HEK293 (cell line): ENCODE measurements at regions not wholly inside any gene's neighbourhood (a gene's known extent, or its start where the extent isn't known, plus 50 kb on each side); places are given as distances from the start of the nearest gene placed in this dataset.

Experiments
- CTCF ChIA-PET: fragments of 350-600 bp; formaldehyde crosslinking; extraction: SDS; loops from one replicate; lab custom pipeline; 2021; ENCODE audit warnings: antibody characterized with exemption; lab: Yijun Ruan, JAX
- POLR2A ChIA-PET: fragments of 300-600 bp; formaldehyde crosslinking; extraction: SDS; loops from one replicate; lab custom pipeline; 2020; ENCODE audit warnings: antibody characterized with exemption, inconsistent platforms; lab: Yijun Ruan, JAX
- H3K27ac ChIP-seq: fragments of 200-500 bp; sonication (Bioruptor generic); 2 replicates; pipeline ENCODE4 v1.5.1; 2014; ENCODE audit warnings: low read depth, low read length, control low read depth, inconsistent platforms; ENCODE audit errors: extremely low read depth
- H3K36me3 ChIP-seq, 2 experiments: fragments of 200-500 bp in 1 of 2; sonication (Bioruptor generic) in 1 of 2; 1 replicate in 1 of 2; 2 replicates in 1 of 2; pipeline ENCODE4 v1.5.1; 2014 to 2017; ENCODE audit warnings: inconsistent platforms in 2 of 2, low read length in 2 of 2; ENCODE audit not compliant: control insufficient read depth in 2 of 2, insufficient read depth in 1 of 2
- H3K4me1 ChIP-seq: fragments of 200-500 bp; sonication (Bioruptor generic); 2 replicates; pipeline ENCODE4 v1.5.1; 2014; ENCODE audit warnings: mild to moderate bottlenecking, low read length, inconsistent platforms; ENCODE audit not compliant: control insufficient read depth, insufficient read depth
- H3K4me3 ChIP-seq: 2 replicates; pipeline ENCODE4 v1.5.1; 2011; ENCODE audit warnings: low read depth, mild to moderate bottlenecking, control low read depth, low read length, moderate library complexity
- H3K9me3 ChIP-seq: fragments of 200-500 bp; sonication (Bioruptor generic); 2 replicates; pipeline ENCODE4 v1.5.1; 2014; ENCODE audit warnings: low read depth, low read length, inconsistent platforms; ENCODE audit not compliant: control insufficient read depth, insufficient read depth
- EGR2 ChIP-seq: fragments of 450-650 bp; formaldehyde crosslinking; IDR thresholded peaks from 2 replicates; pipeline ENCODE4 v1.5.1; 2016; ENCODE audit warnings: low read depth, missing biosample characterization, missing genetic modification characterization
- RBAK ChIP-seq: fragments of 450-650 bp; formaldehyde crosslinking; IDR thresholded peaks from 2 replicates; pipeline ENCODE4 v1.5.1; 2016; ENCODE audit warnings: missing biosample characterization, missing genetic modification characterization
- SP2 ChIP-seq: fragments of 450-650 bp; formaldehyde crosslinking; IDR thresholded peaks from 2 replicates; pipeline ENCODE4 v1.5.1; 2016; ENCODE audit warnings: missing biosample characterization, missing genetic modification characterization
- ZIC2 ChIP-seq: fragments of 450-650 bp; formaldehyde crosslinking; IDR thresholded peaks from 2 replicates; pipeline ENCODE4 v1.5.1; 2016; ENCODE audit warnings: missing biosample characterization, missing genetic modification characterization
- ZNF202 ChIP-seq: fragments of 450-650 bp; formaldehyde crosslinking; IDR thresholded peaks from 2 replicates; pipeline ENCODE4 v1.5.1; 2016; ENCODE audit warnings: missing biosample characterization, missing genetic modification characterization, borderline replicate concordance
- ZNF211 ChIP-seq: fragments of 450-650 bp; formaldehyde crosslinking; IDR thresholded peaks from 2 replicates; pipeline ENCODE4 v1.5.1; 2016; ENCODE audit warnings: low read depth, missing biosample characterization, missing genetic modification characterization
- ZNF23 ChIP-seq: fragments of 450-650 bp; formaldehyde crosslinking; IDR thresholded peaks from 2 replicates; pipeline ENCODE4 v1.5.1; 2016; ENCODE audit warnings: missing biosample characterization, missing genetic modification characterization, borderline replicate concordance
- ZNF341 ChIP-seq: fragments of 450-650 bp; formaldehyde crosslinking; IDR thresholded peaks from 2 replicates; pipeline ENCODE4; 2016; ENCODE audit warnings: low read depth, missing biosample characterization, missing genetic modification characterization
- ZNF366 ChIP-seq: fragments of 450-650 bp; formaldehyde crosslinking; conservative IDR thresholded peaks from 2 replicates; pipeline ENCODE4 v1.5.1; 2016; ENCODE audit warnings: missing biosample characterization, missing genetic modification characterization
- ZNF473 ChIP-seq: fragments of 450-650 bp; formaldehyde crosslinking; IDR thresholded peaks from 2 replicates; pipeline ENCODE4 v1.5.1; 2017; ENCODE audit warnings: missing biosample characterization, missing genetic modification characterization
- ZNF501 ChIP-seq: fragments of 450-650 bp; formaldehyde crosslinking; IDR thresholded peaks from 2 replicates; pipeline ENCODE4 v1.5.1; 2016; ENCODE audit warnings: missing biosample characterization, missing genetic modification characterization
- ZNF518A ChIP-seq: fragments of 450-650 bp; formaldehyde crosslinking; conservative IDR thresholded peaks from 2 replicates; pipeline ENCODE4 v1.5.1; 2016; ENCODE audit warnings: low read depth, missing biosample characterization, missing genetic modification characterization
- ZNF600 ChIP-seq: fragments of 450-650 bp; formaldehyde crosslinking; IDR thresholded peaks from 2 replicates; pipeline ENCODE4 v1.5.1; 2016; ENCODE audit warnings: missing biosample characterization, missing genetic modification characterization
- ZNF623 ChIP-seq: fragments of 450-650 bp; formaldehyde crosslinking; IDR thresholded peaks from 2 replicates; pipeline ENCODE4 v1.5.1; 2016; ENCODE audit warnings: missing biosample characterization, missing genetic modification characterization
- ZNF626 ChIP-seq: fragments of 450-650 bp; sonication (Bioruptor Pico); formaldehyde crosslinking; IDR thresholded peaks from 2 replicates; pipeline ENCODE4 v1.5.1; 2018; ENCODE audit warnings: missing biosample characterization, missing genetic modification characterization, inconsistent platforms
- ZNF664 ChIP-seq: fragments of 450-650 bp; formaldehyde crosslinking; IDR thresholded peaks from 2 replicates; pipeline ENCODE4 v1.5.1; 2016; ENCODE audit warnings: missing biosample characterization, missing genetic modification characterization
- ZNF677 ChIP-seq: fragments of 450-650 bp; IDR thresholded peaks from 2 replicates; pipeline ENCODE4 v1.5.0; 2018; ENCODE audit warnings: missing biosample characterization, mild to moderate bottlenecking, missing genetic modification characterization, moderate library complexity
- ZNF701 ChIP-seq: fragments of 450-650 bp; formaldehyde crosslinking; IDR thresholded peaks from 2 replicates; pipeline ENCODE4 v1.5.1; 2016; ENCODE audit warnings: missing biosample characterization, missing genetic modification characterization
- ZNF76 ChIP-seq: fragments of 450-650 bp; formaldehyde crosslinking; IDR thresholded peaks from 2 replicates; pipeline ENCODE4; 2016; ENCODE audit warnings: low read depth, missing biosample characterization, missing genetic modification characterization, borderline replicate concordance
- TF ChIP-seq, protein P1 (sequence below): fragments of 450-650 bp; formaldehyde crosslinking; IDR thresholded peaks from 2 replicates; pipeline ENCODE4 v1.5.1; 2016; ENCODE audit warnings: missing biosample characterization, missing genetic modification characterization

GRCh38 chr1:201622824-201623223, 83.9 kb downstream of the NAV1 start:
- Histone ChIP-seq H3K4me3 (no peak overlapping the region), H3K9me3 (no peaks in the 10 kb centered on the region), H3K36me3 (peaks cover 0 to 3% of the 10 kb centered on the region in 2 experiments; a peak in 1 of 3 replicates), H3K4me1 (no peaks in the 10 kb centered on the region), H3K27ac (no peak overlapping the region)
- TF ChIP-seq EGR2 (tag by site-specific recombination) (peak; percentile 49), ZNF473 (no peak), ZNF626 (tag by site-specific recombination) (no peak)
- ChIA-PET CTCF (interaction anchor here (1.0 kb wide), 1 partner anchor 11 kb away, joined by 5 read pairs; no protein-coding TSS in a partner anchor), POLR2A (no interaction called here)

GRCh38 chr1:201624741-201625225, 85.9 kb downstream of the NAV1 start:
- Histone ChIP-seq H3K4me1 (no peaks in the 10 kb centered on the region), H3K4me3 (no peak overlapping the region), H3K36me3 (peaks cover 0 to 3% of the 10 kb centered on the region in 2 experiments; a peak in 1 of 3 replicates), H3K9me3 (no peaks in the 10 kb centered on the region), H3K27ac (no peak overlapping the region)
- ChIA-PET CTCF (interaction anchor here (0.6 to 2.2 kb wide), 2 partner anchors 168 to 204 kb away, joined by 3 to 8 read pairs; no protein-coding TSS in a partner anchor), POLR2A (no interaction called here)
- TF ChIP-seq ZNF202 (tag by site-specific recombination) = no peak
- peak; percentile 22; the same call in 1 of the 2 replicates for TF ChIP-seq ZNF600 (tag by site-specific recombination)

GRCh38 chr1:201625226-201625761, 86.4 kb downstream of the NAV1 start:
- POLR2A ChIA-PET = no interaction called here
- no peaks in the 10 kb centered on the region for H3K4me1 ChIP-seq
- CTCF ChIA-PET = interaction anchor here (2.2 kb wide), 1 partner anchor 168 kb away, joined by 8 read pairs; no protein-coding TSS in a partner anchor
- peaks cover 0 to 3% of the 10 kb centered on the region in 2 experiments; a peak in 1 of 3 replicates for H3K36me3 ChIP-seq
- H3K27ac ChIP-seq = no peak overlapping the region
- no peak for TF ChIP-seq ZNF23
- no peak for TF ChIP-seq ZNF76
- TF ChIP-seq ZNF518A (tag by site-specific recombination) = no peak
- no peak for TF ChIP-seq ZNF366 (tag by site-specific recombination)
- TF ChIP-seq SP2 = no peak
- no peaks in the 10 kb centered on the region for H3K9me3 ChIP-seq
- H3K4me3 ChIP-seq = no peak overlapping the region

DNA sequence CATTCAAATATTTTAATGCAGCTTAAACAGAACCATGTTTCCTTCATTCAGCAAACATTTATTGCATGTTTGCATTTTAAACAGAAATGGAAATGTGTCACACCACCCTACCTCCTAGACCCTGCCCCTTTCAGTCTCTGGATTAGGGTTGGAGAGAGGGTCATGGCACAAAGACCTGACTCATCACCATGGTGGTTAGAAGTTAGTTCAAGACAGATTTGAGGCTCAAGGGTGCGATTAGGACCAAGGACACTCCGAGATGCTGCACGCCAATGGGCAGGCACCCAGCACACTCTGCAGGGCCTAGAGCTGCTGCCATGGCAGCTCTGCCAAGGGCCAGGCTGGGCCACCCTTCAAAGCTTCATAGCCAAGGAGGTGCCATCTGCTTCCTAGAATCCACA, 86.9 kb downstream of the NAV1 start:
- H3K4me1 ChIP-seq = no peaks in the 10 kb centered on the region
- TF ChIP-seq ZNF701 (tag by site-specific recombination) (no peak), ZNF501 (no peak), ZIC2 (no peak), ZNF623 (tag by site-specific recombination) (no peak), RBAK (tag by site-specific recombination) (no peak), ZNF341 (tag by site-specific recombination) (no peak), ZNF664 (no peak), ZNF677 (tag by site-specific recombination) (no peak), ZNF211 (no peak)
- TF ChIP-seq, protein P1, sequence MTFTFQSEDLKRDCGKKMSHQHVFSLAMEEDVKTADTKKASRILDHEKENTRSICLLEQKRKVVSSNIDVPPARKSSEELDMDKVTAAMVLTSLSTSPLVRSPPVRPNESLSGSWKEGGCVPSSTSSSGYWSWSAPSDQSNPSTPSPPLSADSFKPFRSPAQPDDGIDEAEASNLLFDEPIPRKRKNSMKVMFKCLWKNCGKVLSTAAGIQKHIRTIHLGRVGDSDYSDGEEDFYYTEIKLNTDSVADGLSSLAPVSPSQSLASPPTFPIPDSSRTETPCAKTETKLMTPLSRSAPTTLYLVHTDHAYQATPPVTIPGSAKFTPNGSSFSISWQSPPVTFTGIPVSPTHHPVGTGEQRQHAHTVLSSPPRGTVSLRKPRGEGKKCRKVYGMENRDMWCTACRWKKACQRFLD = no peak
- TF ChIP-seq, all 188 proteins: peak for 0
- no peak overlapping the region for H3K4me3 ChIP-seq
- H3K27ac ChIP-seq = no peak overlapping the region
- ChIA-PET CTCF (interaction anchor here (2.2 kb wide), 1 partner anchor 167 kb away, joined by 8 read pairs; no protein-coding TSS in a partner anchor), POLR2A (no interaction called here)
- H3K36me3 ChIP-seq = peaks cover 0 to 3% of the 10 kb centered on the region in 2 experiments; a peak in 1 of 3 replicates
- H3K9me3 ChIP-seq = no peaks in the 10 kb centered on the region
